A673 (cell line): ENCODE measurements at regions not wholly inside any gene's neighbourhood (a gene's known extent, or its start where the extent isn't known, plus 50 kb on each side); places are given as distances from the start of the nearest gene placed in this dataset.
A peak's percentile ranks its signal among the peaks of the same experiment; 100 is the strongest.

Source experiments
- BruUV-seq: library from RNA; stranded (reverse); fragments of 400-500 nt; replicated peaks from 2 replicates; lab custom pipeline; 2021; lab: Mats Ljungman, UMichigan
- CTCF ChIA-PET: fragments of 300-600 bp; sonication (Branson Sonifier 250); formaldehyde crosslinking; loops from one replicate; lab custom pipeline; 2022; ENCODE audit warnings: antibody characterized with exemption; lab: Charles Lee
- POLR2A ChIA-PET: fragments of 300-600 bp; sonication (Branson Sonifier 250); formaldehyde crosslinking; loops from one replicate; lab custom pipeline; 2022; ENCODE audit warnings: antibody characterized with exemption; ENCODE audit not compliant: low non-redundant PET; lab: Charles Lee
- DNase-seq: peaks from one replicate; pipeline ENCODE4 v3.0.0-alpha.2; 2015; ENCODE audit warnings: low spot score
- H3K27ac ChIP-seq: fragments of 200-600 bp; sonication (generic); 2 replicates; pipeline ENCODE4 v1.5.1; 2016; ENCODE audit warnings: mixed run types, low read depth, mild to moderate bottlenecking, mixed read lengths, antibody characterized with exemption, low read length; ENCODE audit not compliant: poor library complexity, severe bottlenecking
- H3K27me3 ChIP-seq: fragments of 200-600 bp; sonication (generic); replicated peaks from 2 replicates; pipeline ENCODE4 v1.6.1; 2017; ENCODE audit warnings: mixed run types, low read depth, mild to moderate bottlenecking, mixed read lengths, antibody characterized with exemption, low read length; ENCODE audit not compliant: insufficient read depth, poor library complexity
- H3K36me3 ChIP-seq: fragments of 200-600 bp; sonication (generic); 2 replicates; pipeline ENCODE4 v1.6.1; 2016; ENCODE audit warnings: mixed run types, mild to moderate bottlenecking, mixed read lengths, antibody characterized with exemption, low read length; ENCODE audit not compliant: insufficient read depth, poor library complexity, severe bottlenecking
- H3K4me1 ChIP-seq: fragments of 200-600 bp; sonication (generic); 2 replicates; pipeline ENCODE4 v1.6.1; 2017; ENCODE audit warnings: mixed run types, mild to moderate bottlenecking, mixed read lengths, antibody characterized with exemption, low read length; ENCODE audit not compliant: insufficient read depth, poor library complexity, severe bottlenecking
- H3K4me3 ChIP-seq: fragments of 200-600 bp; sonication (generic); 2 replicates; pipeline ENCODE4 v1.5.1; 2016; ENCODE audit warnings: low read depth, mixed run types, mild to moderate bottlenecking, mixed read lengths, low read length; ENCODE audit not compliant: poor library complexity, severe bottlenecking
- H3K9me3 ChIP-seq: fragments of 200-600 bp; sonication (generic); 2 replicates; pipeline ENCODE4 v1.6.1; 2016; ENCODE audit warnings: mixed run types, low read depth, mild to moderate bottlenecking, mixed read lengths, antibody characterized with exemption, low read length; ENCODE audit not compliant: poor library complexity, severe bottlenecking
- CTCF ChIP-seq: fragments of 300-800, 200-600 bp; sonication (generic); conservative IDR thresholded peaks from 2 replicates; pipeline ENCODE4 v1.5.1; 2017; ENCODE audit warnings: low read depth, mild to moderate bottlenecking, antibody characterized with exemption, low read length, moderate library complexity, mixed read lengths
- EZH2 ChIP-seq: fragments of 200-600 bp; sonication (generic); IDR thresholded peaks from 2 replicates; pipeline ENCODE4 v1.6.1; 2017; ENCODE audit warnings: borderline replicate concordance, low read depth, mild to moderate bottlenecking, mixed read lengths, antibody characterized with exemption, low read length; ENCODE audit not compliant: poor library complexity, severe bottlenecking
- intact Hi-C: fragments of 100-400 bp; cut with micrococcal nuclease; formaldehyde crosslinking; loops from one replicate; pipeline ENCODE4 v1.10.0; 2022; ENCODE audit not compliant: unreplicated experiment

- CTCF ChIA-PET = no interaction called here
- H3K4me1 ChIP-seq = no peaks in the 10 kb centered on the region
- H3K27ac ChIP-seq = no peak overlapping the region
- BruUV-seq = no TSS peak
- no peak overlapping the region for H3K4me3 ChIP-seq
- TF ChIP-seq EZH2 (no peak), CTCF (no peak)
- intact Hi-C loops = no loop called here
- no peaks in the 10 kb centered on the region for H3K27me3 ChIP-seq
- H3K36me3 ChIP-seq = no peaks in the 10 kb centered on the region
- no peaks in the 10 kb centered on the region for H3K9me3 ChIP-seq
- POLR2A ChIA-PET = no interaction called here
- no peak for DNase-seq
These were observed 1361.4 kb downstream of the ROBO1 start for GRCh38 chr3:78406396-78406795.

DNA sequence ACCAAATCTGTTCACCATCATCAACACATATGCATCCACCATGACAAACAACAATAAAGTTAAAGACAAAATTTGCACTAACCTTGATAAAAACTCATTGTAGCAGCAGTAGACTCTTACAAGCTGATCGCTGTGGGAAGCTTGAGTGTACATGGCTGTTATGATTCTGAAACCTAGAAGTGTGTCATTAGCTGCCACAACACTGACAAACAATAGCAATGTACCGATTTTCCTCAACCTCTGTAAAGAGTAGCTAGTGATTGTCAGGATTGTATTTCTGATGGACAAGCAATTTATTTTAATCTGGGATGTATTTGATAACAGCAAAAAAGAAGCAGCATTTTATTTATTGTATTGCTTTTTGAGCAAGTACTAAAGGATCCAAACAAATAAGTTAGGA, 1357.7 kb downstream of the ROBO1 start:
- H3K36me3 ChIP-seq = no peaks in the 10 kb centered on the region
- intact Hi-C loops = no loop called here
- TF ChIP-seq EZH2 (no peak), CTCF (no peak)
- H3K4me1 ChIP-seq = no peaks in the 10 kb centered on the region
- H3K27ac ChIP-seq = no peak overlapping the region
- POLR2A ChIA-PET = no interaction called here
- DNase-seq = no peak
- no peak overlapping the region for H3K4me3 ChIP-seq
- CTCF ChIA-PET = no interaction called here
- no peaks in the 10 kb centered on the region for H3K9me3 ChIP-seq
- BruUV-seq = no TSS peak
- H3K27me3 ChIP-seq = no peaks in the 10 kb centered on the region

GRCh38 chr3:78414261-78414660, 1353.5 kb downstream of the ROBO1 start:
- Histone ChIP-seq H3K4me3 (no peak overlapping the region), H3K27ac (no peak overlapping the region), H3K9me3 (no peaks in the 10 kb centered on the region), H3K4me1 (no peaks in the 10 kb centered on the region), H3K27me3 (no peaks in the 10 kb centered on the region), H3K36me3 (no peaks in the 10 kb centered on the region)
- peak; percentile 36 for DNase-seq
- intact Hi-C loops = no loop called here
- CTCF ChIA-PET = no interaction called here
- BruUV-seq = no TSS peak
- POLR2A ChIA-PET = no interaction called here
- TF ChIP-seq EZH2 (no peak), CTCF (no peak)
